ENCODE measurements at regions not wholly inside any gene's neighbourhood (a gene's known extent, or its start where the extent isn't known, plus 50 kb on each side); places are given as distances from the start of the nearest gene placed in this dataset.

DNA sequence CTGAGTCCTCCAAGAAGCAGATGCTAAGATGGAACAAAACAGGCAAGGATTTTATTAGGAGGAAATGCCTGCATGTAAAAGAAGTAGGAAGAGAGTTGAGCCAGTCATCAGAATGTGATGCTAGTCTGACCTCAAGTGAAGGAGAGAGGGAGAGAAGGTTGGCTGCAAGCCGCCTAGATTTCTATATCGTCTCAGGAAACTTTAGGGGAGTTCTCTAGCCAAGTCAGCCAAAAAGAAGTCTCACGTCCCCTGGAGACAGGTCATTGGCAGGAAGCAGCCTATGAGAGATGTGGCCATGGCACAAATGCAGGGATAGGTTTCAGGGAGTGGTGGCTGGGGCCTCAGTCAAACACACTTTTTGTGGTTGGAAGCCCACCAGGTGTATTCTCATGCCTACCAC is 378.0 kb downstream of the CD109 start:
- H3K27ac ChIP-seq (ENCODE audit: low read depth, low read length) = peak overlapping the region; percentile 66
- TF ChIP-seq, protein P1, sequence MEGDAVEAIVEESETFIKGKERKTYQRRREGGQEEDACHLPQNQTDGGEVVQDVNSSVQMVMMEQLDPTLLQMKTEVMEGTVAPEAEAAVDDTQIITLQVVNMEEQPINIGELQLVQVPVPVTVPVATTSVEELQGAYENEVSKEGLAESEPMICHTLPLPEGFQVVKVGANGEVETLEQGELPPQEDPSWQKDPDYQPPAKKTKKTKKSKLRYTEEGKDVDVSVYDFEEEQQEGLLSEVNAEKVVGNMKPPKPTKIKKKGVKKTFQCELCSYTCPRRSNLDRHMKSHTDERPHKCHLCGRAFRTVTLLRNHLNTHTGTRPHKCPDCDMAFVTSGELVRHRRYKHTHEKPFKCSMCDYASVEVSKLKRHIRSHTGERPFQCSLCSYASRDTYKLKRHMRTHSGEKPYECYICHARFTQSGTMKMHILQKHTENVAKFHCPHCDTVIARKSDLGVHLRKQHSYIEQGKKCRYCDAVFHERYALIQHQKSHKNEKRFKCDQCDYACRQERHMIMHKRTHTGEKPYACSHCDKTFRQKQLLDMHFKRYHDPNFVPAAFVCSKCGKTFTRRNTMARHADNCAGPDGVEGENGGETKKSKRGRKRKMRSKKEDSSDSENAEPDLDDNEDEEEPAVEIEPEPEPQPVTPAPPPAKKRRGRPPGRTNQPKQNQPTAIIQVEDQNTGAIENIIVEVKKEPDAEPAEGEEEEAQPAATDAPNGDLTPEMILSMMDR (IDR thresholded peaks at IDR 0.05; ENCODE audit: low read depth, low read length) = no peak
- CTCF ChIA-PET = interaction anchor here (0.6 to 1.4 kb wide), 2 partner anchors 104 to 276 kb away, joined by 3 read pairs; no protein-coding TSS in a partner anchor
- POLR2A ChIA-PET = no interaction called here
- no peak overlapping the region for H3K4me3 ChIP-seq (ENCODE audit: low read depth, low read length)
- H3K27me3 ChIP-seq (ENCODE audit: control insufficient read depth, insufficient read depth, low read length) = no peaks in the 10 kb centered on the region
- H3K9me3 ChIP-seq (ENCODE audit: control insufficient read depth, insufficient read depth, low read length) = no peaks in the 10 kb centered on the region
- no peak for DNase-seq (ENCODE audit: low read depth, low spot score)

DNA sequence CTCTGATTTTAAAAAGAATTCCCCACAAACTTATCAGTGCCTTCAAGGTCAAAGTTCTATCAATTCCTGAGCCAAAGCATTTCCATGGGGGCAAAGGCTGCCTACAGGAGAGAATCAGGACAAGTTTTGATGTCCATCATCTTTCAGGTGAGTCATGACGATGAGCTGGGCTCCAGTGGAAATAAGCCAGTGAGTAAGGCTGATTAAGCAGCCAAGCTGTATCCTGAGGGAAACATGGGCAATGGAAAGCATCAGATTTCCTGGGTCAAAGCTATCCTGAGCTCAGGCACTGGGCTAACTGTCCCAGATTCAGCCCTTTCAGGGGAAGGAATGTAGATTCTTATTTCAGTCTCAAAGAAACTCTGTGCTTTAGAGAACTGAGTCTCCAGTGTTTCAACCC is 377.4 kb downstream of the CD109 start:
- H3K9me3 ChIP-seq (ENCODE audit: control insufficient read depth, insufficient read depth, low read length) = no peaks in the 10 kb centered on the region
- H3K4me3 ChIP-seq (ENCODE audit: low read depth, low read length) = no peak overlapping the region
- H3K27ac ChIP-seq (ENCODE audit: low read depth, low read length) = no peak overlapping the region
- no peak for DNase-seq (ENCODE audit: low read depth, low spot score)
- POLR2A ChIA-PET = no interaction called here
- CTCF ChIA-PET = interaction anchor here (0.6 kb wide), 1 partner anchor 275 kb away, joined by 3 read pairs; no protein-coding TSS in a partner anchor
- TF ChIP-seq, protein P1 (IDR thresholded peaks at IDR 0.05; ENCODE audit: low read depth, low read length) = no peak
- H3K27me3 ChIP-seq (ENCODE audit: control insufficient read depth, insufficient read depth, low read length) = no peaks in the 10 kb centered on the region

DNA sequence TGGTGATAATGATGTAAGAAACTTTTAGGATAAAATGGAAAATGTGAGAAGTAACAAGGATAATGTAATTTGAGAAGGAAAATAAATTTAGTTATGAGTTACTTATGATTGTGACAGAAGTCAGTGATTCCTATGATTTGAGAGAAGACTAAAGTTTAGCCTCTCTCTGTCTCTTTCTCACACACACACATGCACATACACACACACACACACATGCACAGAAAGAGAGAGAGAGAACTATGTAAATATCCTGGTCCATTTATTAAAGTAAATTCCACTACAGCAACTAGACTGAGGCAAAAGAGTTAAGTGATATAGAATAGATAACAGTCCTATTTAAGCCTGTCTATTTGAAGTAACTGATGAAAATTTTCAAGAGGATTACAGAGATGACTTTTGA is 375.2 kb downstream of the CD109 start:
- ChIA-PET POLR2A (no interaction called here), CTCF (no interaction called here)
- no peaks in the 10 kb centered on the region for H3K27me3 ChIP-seq (ENCODE audit: control insufficient read depth, insufficient read depth, low read length)
- no peak overlapping the region for H3K27ac ChIP-seq (ENCODE audit: low read depth, low read length)
- DNase-seq (ENCODE audit: low read depth, low spot score) = no peak
- no peaks in the 10 kb centered on the region for H3K9me3 ChIP-seq (ENCODE audit: control insufficient read depth, insufficient read depth, low read length)
- TF ChIP-seq, protein P1 (IDR thresholded peaks at IDR 0.05; ENCODE audit: low read depth, low read length) = no peak
- no peak overlapping the region for H3K4me3 ChIP-seq (ENCODE audit: low read depth, low read length)

DNA sequence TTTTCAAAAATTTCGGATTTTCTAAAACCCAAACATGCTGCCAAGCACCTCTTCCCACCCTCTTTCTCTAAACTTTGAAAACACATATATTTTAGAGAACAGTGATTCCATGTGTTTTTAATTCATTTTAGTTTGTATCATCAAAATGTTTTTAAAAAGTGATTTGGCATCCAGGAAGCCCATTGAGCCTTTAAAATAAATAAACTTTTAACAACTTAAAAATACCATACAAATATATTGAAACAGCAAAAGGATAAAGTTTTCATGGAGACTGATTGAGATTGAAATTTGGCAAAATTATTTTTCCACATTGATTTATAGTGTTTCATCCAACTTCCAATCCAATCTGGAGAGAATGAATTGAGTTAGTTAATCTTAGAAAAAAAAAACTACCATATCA is 374.7 kb downstream of the CD109 start:
- H3K27me3 ChIP-seq (ENCODE audit: control insufficient read depth, insufficient read depth, low read length) = no peaks in the 10 kb centered on the region
- TF ChIP-seq, protein P1 (IDR thresholded peaks at IDR 0.05; ENCODE audit: low read depth, low read length) = no peak
- H3K4me3 ChIP-seq (ENCODE audit: low read depth, low read length) = no peak overlapping the region
- DNase-seq (ENCODE audit: low read depth, low spot score) = no peak
- no peak overlapping the region for H3K27ac ChIP-seq (ENCODE audit: low read depth, low read length)
- ChIA-PET POLR2A (no interaction called here), CTCF (interaction anchor here (1.0 kb wide), 1 partner anchor 1138 kb away, joined by 3 read pairs; no protein-coding TSS in a partner anchor)
- H3K9me3 ChIP-seq (ENCODE audit: control insufficient read depth, insufficient read depth, low read length) = no peaks in the 10 kb centered on the region

DNA sequence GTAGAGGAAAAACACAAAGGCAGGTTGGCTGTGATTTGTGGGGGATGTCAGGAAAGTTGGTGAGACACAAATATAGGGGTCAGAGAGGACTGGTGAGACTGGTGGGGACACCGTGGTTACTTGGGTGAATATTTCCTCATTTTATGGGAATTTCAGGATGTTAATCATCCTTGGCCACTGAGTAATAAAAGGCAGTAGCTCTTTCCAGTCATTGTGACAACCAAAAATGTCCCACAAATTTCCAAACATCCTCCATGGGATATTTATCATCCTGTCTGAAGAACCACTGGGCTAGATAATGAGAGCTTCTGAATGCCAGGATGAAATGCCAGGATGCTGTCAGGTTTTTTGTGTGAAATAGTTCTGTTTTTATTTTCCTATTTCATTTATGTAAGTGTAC is 374.1 kb downstream of the CD109 start:
- Histone ChIP-seq H3K4me3 (ENCODE audit: low read depth, low read length) (no peak overlapping the region), H3K27ac (ENCODE audit: low read depth, low read length) (no peak overlapping the region), H3K27me3 (ENCODE audit: control insufficient read depth, insufficient read depth, low read length) (no peaks in the 10 kb centered on the region), H3K9me3 (ENCODE audit: control insufficient read depth, insufficient read depth, low read length) (no peaks in the 10 kb centered on the region)
- ChIA-PET CTCF (interaction anchor here (1.0 kb wide), 1 partner anchor 1139 kb away, joined by 3 read pairs; no protein-coding TSS in a partner anchor), POLR2A (no interaction called here)
- TF ChIP-seq, protein P1 (IDR thresholded peaks at IDR 0.05; ENCODE audit: low read depth, low read length) = no peak
- no peak for DNase-seq (ENCODE audit: low read depth, low spot score)

Data from AG04450 (cell line).